HK-2 (cell line): ENCODE measurements at regions not wholly inside any gene's neighbourhood (a gene's known extent, or its start where the extent isn't known, plus 50 kb on each side); places are given as distances from the start of the nearest gene placed in this dataset.
"Not testable (repeated sequence)": the region's sequence is repeated elsewhere in the genome, so short reads cannot be mapped to it uniquely, and the experiment has no call there.

Experiments
- DNase-seq: peaks from one replicate; pipeline ENCODE4 v3.0.0-alpha.2; 2018; ENCODE audit not compliant: unreplicated experiment

GRCh38 chr7:93747019-93747418 is 143.5 kb downstream of the TFPI2 start:
- DNase-seq = no peak

- DNase-seq = no peak
Observed at GRCh38 chr7:93739424-93739823, 151.1 kb downstream of the TFPI2 start.

DNA sequence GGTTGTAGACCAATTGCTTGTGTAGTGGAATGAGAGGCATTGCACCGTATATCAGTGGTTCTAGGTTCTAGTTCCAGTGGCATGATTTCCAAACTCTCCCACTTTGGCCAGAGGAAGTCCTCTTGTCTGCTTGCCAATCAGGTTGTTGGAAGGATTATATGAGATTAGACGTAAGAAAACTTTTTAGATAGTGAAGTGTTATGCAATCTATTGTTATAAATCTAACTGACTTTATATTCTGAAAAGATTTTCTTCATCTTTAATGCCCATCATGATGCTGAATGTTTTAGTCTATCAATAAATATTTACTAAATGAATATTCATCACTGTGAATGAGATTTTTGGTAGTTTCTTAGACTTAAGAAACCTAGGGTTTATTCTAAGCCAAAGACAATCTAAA is 152.6 kb downstream of the TFPI2 start:
- no peak for DNase-seq

GRCh38 chr7:93736668-93737369 is 153.7 kb downstream of the TFPI2 start:
- DNase-seq = no peak

GRCh38 chr7:93728292-93728691 is 153.8 kb upstream of the CALCR start:
- DNase-seq = no peak

DNA sequence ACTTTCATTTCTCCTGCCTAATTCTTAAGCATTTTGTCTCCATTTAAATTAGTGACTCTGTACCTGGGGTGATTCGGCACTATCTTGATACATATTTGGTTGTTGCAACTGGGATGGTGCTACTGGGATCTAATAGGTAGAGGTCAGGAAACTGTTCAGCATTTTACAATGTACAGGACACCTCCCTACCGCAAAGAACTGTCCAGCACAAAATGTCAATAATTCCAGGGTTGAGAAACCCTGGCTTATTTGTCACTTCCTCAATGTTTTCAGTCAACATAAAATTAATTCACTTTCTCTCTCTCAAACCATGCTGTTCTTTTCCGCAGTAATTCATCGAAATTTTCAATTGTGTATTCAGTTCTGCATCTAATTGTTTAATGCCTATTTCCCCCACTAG is 151.4 kb upstream of the CALCR start:
- no peak for DNase-seq

DNA sequence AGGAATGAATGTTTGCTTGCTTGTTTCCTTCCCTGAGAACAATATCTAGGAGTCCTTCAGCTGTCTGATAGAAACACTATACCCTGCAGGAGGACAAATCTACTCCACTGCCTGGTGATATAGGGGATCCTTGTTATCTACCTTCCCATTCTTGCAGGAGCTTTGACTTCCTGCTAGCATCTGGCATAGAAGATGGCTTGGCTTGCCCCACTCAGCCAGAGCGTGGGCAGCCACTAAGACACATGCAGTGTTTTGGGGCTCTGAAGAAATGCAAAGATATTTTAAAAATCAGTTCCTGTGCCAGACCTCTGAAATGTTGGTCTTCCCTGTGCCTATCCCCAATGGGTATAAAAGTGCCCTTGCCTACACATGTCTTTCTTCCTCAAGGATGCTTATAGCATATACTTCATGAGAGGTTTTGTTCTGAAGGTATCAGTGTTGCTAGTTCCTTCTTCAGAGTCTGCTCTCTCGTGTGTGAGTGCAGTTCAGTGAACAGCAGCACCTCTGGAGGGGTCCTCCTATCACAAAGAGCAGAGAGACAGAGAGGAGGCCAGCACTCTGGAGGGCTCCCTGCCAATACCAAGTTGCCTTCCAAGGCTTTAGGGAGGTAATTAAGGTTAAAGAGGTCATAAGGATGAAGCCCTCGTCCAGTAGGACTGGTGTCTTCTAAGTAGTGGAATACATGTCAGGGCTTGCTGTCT is 149.1 kb upstream of the CALCR start:
- DNase-seq = no peak

DNA sequence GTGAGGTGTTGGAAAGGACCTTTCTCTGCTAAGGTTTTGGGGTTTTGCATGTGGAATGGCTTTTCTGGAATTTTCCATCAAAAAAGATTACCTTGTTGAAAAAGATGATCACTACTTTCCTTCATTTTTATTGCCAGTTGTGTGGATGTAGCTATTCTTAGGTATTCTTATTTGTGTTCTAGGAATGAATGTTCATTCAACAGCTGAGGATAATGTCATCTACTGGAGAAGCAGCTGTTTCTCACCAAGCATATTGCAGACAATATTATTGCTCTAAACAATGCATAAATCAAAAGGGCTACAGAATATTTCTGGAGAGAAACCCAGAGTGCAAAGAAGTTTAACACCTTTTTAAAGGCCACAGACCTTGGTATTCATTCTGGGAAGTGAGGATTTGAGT is 145.6 kb upstream of the CALCR start:
- no peak for DNase-seq

DNA sequence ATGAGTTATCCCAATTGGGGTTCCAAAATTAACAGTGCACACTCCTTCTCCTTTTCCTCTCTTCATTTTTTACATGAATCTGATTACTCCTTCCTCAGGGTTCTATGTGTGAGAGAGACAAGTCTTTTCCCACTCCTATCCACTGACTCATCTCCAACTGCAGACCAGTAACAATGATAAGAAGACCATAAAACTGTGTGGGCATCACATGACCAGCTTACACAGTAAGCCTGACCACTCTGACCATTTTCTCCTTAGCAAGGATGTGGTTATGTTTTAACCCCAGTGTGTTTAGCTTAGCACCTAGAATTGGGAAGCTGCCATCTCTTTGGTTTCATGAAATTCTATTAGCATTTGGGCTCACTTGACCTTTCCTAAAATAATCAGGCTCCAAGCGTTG is 145.0 kb upstream of the CALCR start:
- peak; percentile 34 for DNase-seq

DNA sequence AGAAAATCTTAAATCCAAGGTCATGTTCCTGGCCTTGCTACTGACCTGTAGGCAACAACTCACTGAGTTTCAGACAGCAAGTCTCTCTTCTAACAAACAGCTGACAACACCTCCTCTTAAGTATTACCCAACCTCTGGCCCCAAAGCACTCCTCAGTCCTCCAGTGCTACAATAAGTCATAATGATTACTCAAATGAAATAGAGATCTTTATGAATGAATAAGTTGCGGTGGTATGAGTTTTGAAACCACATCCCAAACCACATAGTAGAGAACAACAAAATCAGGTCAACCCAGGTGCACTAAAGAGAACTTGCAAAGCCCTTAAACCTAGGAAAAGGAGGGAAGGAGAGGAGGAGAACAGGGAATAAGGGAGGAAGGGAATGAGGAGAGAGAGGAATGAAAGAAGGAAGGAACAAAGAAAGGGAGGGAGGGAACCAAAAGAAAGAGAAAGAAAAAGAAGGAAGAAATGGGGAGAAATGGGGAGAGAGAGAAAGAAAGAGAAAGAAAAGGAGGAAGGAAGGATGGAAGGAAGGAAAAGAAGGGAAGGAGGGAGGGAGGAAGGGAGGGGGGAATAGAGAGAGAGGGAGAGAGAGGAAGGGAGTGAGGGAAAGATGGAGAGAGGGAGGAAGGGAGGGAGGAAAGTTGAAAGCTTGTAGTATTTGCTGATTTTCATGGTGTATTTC is 142.8 kb upstream of the CALCR start:
- DNase-seq = peak; percentile 9

- DNase-seq = peak; percentile 34
Observed at GRCh38 chr7:93715234-93715633, 140.7 kb upstream of the CALCR start.

- no peak for DNase-seq
Observed at GRCh38 chr7:93711926-93712325, 137.4 kb upstream of the CALCR start.

DNA sequence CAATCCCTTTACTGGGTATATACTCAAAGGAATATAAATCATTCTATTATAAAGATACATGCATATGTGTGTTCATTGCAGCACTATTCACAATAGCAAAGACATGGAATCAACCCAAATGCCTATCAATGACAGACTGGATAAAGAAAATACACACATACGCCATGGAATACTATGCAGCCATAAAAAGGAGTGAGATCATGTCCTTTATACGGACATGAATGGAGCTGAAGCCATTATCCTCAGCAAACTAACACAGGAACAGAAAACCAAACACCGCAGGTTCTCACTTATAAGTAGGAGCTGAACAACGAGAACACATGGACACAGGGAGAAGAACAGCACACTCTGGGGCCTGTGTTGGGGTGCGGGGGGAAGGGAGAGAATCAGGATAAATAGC is 133.7 kb upstream of the CALCR start:
- DNase-seq = not testable (repeated sequence)

DNA sequence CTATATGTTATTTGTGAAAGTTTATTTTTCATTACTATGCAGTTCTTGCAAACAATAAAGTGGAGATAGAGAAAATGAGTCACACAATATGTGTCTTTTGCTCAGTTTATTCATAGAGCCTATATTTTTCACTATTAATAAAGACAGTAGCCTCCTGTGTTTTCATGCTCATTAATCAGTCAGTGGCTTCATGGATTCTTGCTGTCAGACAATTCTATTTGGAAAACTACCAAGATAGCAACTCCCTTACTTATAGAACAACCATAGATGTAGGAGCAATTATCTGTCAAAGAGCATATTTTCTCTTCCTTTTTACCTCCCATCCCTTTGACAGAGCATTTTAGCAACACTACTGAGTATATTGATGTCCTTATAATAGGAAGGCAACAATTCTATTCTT is 132.7 kb upstream of the CALCR start:
- DNase-seq = no peak

DNA sequence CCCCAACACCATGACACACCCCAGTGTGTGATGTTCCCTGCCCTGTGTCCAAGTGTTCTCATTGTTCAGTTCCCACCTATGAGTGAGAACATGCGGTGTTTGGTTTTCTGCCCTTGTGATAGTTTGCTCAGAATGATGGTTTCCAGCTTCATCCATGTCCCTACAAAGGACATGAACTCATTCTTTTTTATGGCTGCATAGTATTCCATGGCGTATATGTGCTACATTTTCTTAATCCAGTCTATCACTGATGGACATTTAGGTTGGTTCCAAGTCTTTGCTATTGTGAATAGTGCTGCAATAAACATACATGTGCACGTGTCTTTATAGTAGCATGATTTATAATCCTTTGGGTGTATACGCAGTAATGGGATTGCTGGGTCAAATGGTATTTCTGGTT is 131.6 kb upstream of the CALCR start:
- DNase-seq = not testable (repeated sequence)

GRCh38 chr7:93704217-93704616 is 129.7 kb upstream of the CALCR start:
- no peak for DNase-seq

DNA sequence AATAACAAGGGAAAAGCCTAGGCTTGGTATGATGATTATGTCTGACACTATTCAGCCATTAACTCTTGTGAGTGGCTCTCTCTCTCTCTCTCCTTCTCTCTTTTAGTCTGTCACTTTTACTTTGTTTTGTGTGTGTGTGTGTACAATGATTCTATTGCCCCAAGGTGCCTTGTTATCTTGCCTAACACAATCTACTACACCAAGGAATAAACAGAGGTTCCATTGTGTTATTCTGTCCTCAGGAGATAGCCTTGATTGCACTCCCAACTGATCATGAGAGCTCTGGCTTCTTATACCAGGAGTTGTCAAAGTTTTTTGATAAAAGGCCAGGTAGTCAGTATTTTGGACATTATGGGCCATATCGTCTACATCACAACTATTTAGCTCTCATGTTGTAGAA is 123.4 kb upstream of the CALCR start:
- DNase-seq = no peak

GRCh38 chr7:93693796-93694195 is 119.3 kb upstream of the CALCR start:
- DNase-seq = no peak

DNA sequence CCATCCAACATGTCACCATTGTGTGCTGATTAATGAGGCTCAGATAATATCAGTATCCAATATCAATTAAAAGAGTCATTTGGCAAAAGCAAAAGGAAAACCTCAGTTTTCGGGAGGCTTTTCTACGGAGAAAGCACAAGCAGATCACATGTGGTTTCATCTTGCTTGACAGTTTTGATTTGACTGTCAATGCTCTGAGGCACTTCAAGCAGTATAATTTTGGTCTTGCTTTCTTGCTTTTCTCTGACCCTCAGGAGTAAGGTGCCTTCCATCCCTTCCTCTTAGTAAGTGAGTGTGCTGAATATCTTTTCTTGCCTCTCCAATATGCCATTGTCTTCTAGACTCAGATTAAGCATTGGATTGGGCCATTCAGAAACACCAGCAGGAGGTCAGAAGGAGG is 115.5 kb upstream of the CALCR start:
- no peak for DNase-seq

DNA sequence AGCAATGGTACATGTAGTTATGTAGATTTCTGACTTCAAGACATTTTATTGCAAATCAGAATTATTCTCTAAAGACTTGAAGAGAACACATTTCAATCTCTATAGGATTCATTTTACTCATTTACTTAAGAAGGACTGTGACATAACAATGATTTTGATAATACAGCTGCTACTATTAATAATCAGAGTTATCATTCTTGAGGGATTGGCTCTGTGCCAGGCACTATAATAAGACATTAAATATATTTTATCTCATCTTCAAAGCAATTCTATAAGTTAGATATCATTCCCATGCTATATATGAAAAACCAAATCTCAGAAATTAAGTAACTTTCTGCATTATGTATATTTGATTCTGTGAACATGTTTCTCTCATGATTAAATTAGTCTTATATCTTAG is 103.7 kb upstream of the CALCR start:
- no peak for DNase-seq

- DNase-seq = no peak
Observed at GRCh38 chr7:93663561-93664299, 89.2 kb upstream of the CALCR start.

DNA sequence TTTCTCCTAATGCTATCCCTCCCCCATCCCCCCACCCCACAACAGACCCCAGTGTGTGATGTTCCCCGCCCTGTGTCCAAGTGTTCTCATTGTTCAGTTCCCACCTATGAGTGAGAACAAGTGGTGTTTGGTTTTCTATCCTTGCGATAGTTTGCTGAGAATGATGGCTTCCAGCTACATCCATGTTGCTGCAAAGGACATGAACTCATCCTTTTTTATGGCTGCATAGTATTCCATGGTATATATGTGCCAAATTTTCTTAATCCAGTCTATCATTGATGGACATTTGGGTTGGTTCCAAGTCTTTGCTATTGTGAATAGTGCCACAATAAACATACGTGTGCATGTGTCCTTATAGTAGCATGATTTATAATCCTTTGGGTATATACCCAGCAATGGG is 83.6 kb upstream of the CALCR start:
- not testable (repeated sequence) for DNase-seq
